ENCODE measurements at regions not wholly inside any gene's neighbourhood (a gene's known extent, or its start where the extent isn't known, plus 50 kb on each side); places are given as distances from the start of the nearest gene placed in this dataset.

GRCh38 chr11:107276077-107276476, 181.5 kb downstream of the CWF19L2 start:
- POLR2A ChIA-PET: no interaction called here
- no peak overlapping the region for H3K27ac Mint-ChIP-seq
- peaks cover 4 to 36% (median 19%) of the 10 kb centered on the region in 11 donors for H3K9me3 Mint-ChIP-seq
- intact Hi-C loops (cut with micrococcal nuclease): no loop called here
- H3K4me3 Mint-ChIP-seq: no peak overlapping the region
- CTCF ChIA-PET: no interaction called here
- H3K27me3 Mint-ChIP-seq: no peaks in the 10 kb centered on the region
- ATAC-seq: no peak
- Histone ChIP-seq H3K36me3 (ENCODE audit: control insufficient read depth in 2 of 3, insufficient read depth in 3 of 3, low read length in 3 of 3) (no peaks in the 10 kb centered on the region), H3K4me1 (ENCODE audit: control insufficient read depth in 2 of 2, insufficient read depth in 2 of 2, low read length in 2 of 2) (no peaks in the 10 kb centered on the region), H3K27ac (ENCODE audit: low read depth, low read length) (no peak overlapping the region), H3K4me3 (ENCODE audit: low read length) (no peak overlapping the region), H3K9me3 (ENCODE audit: control insufficient read depth in 2 of 3, low read length in 3 of 3) (peaks cover 0 to 6% (median 0%) of the 10 kb centered on the region in 3 experiments), H3K27me3 (ENCODE audit: control insufficient read depth in 2 of 2, insufficient read depth in 2 of 2, low read length in 2 of 2) (no peaks in the 10 kb centered on the region)
- no peaks in the 10 kb centered on the region for H3K4me1 Mint-ChIP-seq
- peaks cover 0 to 10% (median 0%) of the 10 kb centered on the region in 5 donors for H3K36me3 Mint-ChIP-seq
- no peak for DNase-seq

GRCh38 chr11:107275632-107276031, 182.0 kb downstream of the CWF19L2 start:
- Mint-ChIP-seq H3K9me3 (peaks cover 4 to 36% (median 19%) of the 10 kb centered on the region in 11 donors), H3K27ac (no peak overlapping the region), H3K4me3 (no peak overlapping the region), H3K4me1 (no peaks in the 10 kb centered on the region), H3K27me3 (no peaks in the 10 kb centered on the region), H3K36me3 (peaks cover 0 to 10% (median 0%) of the 10 kb centered on the region in 5 donors)
- H3K27ac ChIP-seq (ENCODE audit: low read depth, low read length): no peak overlapping the region
- no peak overlapping the region for H3K4me3 ChIP-seq (ENCODE audit: low read length)
- H3K27me3 ChIP-seq (ENCODE audit: control insufficient read depth in 2 of 2, insufficient read depth in 2 of 2, low read length in 2 of 2): no peaks in the 10 kb centered on the region
- peaks cover 0 to 6% (median 0%) of the 10 kb centered on the region in 3 experiments for H3K9me3 ChIP-seq (ENCODE audit: control insufficient read depth in 2 of 3, low read length in 3 of 3)
- H3K36me3 ChIP-seq (ENCODE audit: control insufficient read depth in 2 of 3, insufficient read depth in 3 of 3, low read length in 3 of 3): no peaks in the 10 kb centered on the region
- CTCF ChIA-PET: no interaction called here
- DNase-seq (no peak), ATAC-seq (no peak)
- POLR2A ChIA-PET: no interaction called here
- intact Hi-C loops (cut with micrococcal nuclease): no loop called here
- no peaks in the 10 kb centered on the region for H3K4me1 ChIP-seq (ENCODE audit: control insufficient read depth in 2 of 2, insufficient read depth in 2 of 2, low read length in 2 of 2)

DNA sequence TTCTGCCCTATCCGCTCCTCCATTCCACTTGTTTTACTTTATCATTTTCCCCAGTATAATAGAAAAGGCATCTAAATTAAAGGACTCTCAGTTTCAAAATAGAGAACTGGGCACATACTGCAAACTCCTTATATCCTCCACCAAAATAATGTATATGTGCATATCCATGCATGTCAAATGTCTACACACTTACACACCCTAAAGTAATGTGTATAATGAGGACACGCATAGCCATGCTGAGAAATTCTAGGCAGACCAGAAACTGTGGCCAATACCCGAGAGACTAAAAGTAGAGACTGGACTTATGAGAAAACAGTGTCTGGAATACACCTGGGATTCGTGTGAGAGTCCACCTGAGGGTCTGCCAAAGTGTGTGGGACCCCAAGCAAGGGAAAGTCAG, 183.5 kb downstream of the CWF19L2 start:
- Histone ChIP-seq H3K27ac (ENCODE audit: low read depth, low read length) (no peak overlapping the region), H3K4me1 (ENCODE audit: control insufficient read depth in 2 of 2, insufficient read depth in 2 of 2, low read length in 2 of 2) (no peaks in the 10 kb centered on the region), H3K36me3 (ENCODE audit: control insufficient read depth in 2 of 3, insufficient read depth in 3 of 3, low read length in 3 of 3) (no peaks in the 10 kb centered on the region), H3K9me3 (ENCODE audit: control insufficient read depth in 2 of 3, low read length in 3 of 3) (no peaks in the 10 kb centered on the region), H3K27me3 (ENCODE audit: control insufficient read depth in 2 of 2, insufficient read depth in 2 of 2, low read length in 2 of 2) (no peaks in the 10 kb centered on the region), H3K4me3 (ENCODE audit: low read length) (no peak overlapping the region)
- intact Hi-C loops (cut with micrococcal nuclease): no loop called here
- H3K4me1 Mint-ChIP-seq: no peaks in the 10 kb centered on the region
- CTCF ChIA-PET: no interaction called here
- POLR2A ChIA-PET: no interaction called here
- H3K9me3 Mint-ChIP-seq: peaks cover 4 to 23% (median 13%) of the 10 kb centered on the region in 11 donors
- ATAC-seq (no peak), DNase-seq (no peak)
- peaks cover 0 to 10% (median 0%) of the 10 kb centered on the region in 5 donors for H3K36me3 Mint-ChIP-seq
- no peak overlapping the region for H3K27ac Mint-ChIP-seq
- H3K4me3 Mint-ChIP-seq: no peak overlapping the region
- no peaks in the 10 kb centered on the region for H3K27me3 Mint-ChIP-seq

DNA sequence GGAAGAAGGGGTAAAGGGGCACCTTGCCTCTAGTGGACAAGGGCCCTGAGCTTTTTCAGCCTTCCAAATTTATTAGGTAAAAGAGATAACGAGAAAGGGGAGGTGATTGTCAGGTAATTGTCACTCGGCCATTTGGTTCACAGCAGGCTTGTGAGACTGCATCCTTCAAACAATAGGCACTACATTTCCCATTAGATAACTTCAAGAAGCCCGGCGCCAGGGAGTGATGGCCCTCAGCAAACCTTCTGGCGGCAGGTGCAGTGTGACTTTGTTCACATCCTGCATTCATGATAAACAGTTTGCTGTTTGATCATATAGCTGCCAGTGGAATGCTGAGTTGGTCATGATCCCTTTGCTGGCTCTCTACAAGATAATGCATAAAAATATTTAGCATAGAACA, 185.1 kb downstream of the CWF19L2 start:
- ATAC-seq (no peak), DNase-seq (no peak)
- no peaks in the 10 kb centered on the region for H3K4me1 Mint-ChIP-seq
- Histone ChIP-seq H3K9me3 (ENCODE audit: control insufficient read depth in 2 of 3, low read length in 3 of 3) (no peaks in the 10 kb centered on the region), H3K4me1 (ENCODE audit: control insufficient read depth in 2 of 2, insufficient read depth in 2 of 2, low read length in 2 of 2) (no peaks in the 10 kb centered on the region), H3K27ac (ENCODE audit: low read depth, low read length) (no peak overlapping the region), H3K4me3 (ENCODE audit: low read length) (no peak overlapping the region), H3K36me3 (ENCODE audit: control insufficient read depth in 2 of 3, insufficient read depth in 3 of 3, low read length in 3 of 3) (no peaks in the 10 kb centered on the region), H3K27me3 (ENCODE audit: control insufficient read depth in 2 of 2, insufficient read depth in 2 of 2, low read length in 2 of 2) (no peaks in the 10 kb centered on the region)
- ChIA-PET POLR2A (no interaction called here), CTCF (no interaction called here)
- peaks cover 0 to 6% (median 0%) of the 10 kb centered on the region in 5 donors for H3K36me3 Mint-ChIP-seq
- H3K9me3 Mint-ChIP-seq: peaks cover 0 to 7% (median 2%) of the 10 kb centered on the region in 11 donors
- no peak overlapping the region for H3K4me3 Mint-ChIP-seq
- no peaks in the 10 kb centered on the region for H3K27me3 Mint-ChIP-seq
- intact Hi-C loops (cut with micrococcal nuclease): no loop called here
- peak overlapping the region in 1 of 9 donors; percentile 8 for H3K27ac Mint-ChIP-seq

DNA sequence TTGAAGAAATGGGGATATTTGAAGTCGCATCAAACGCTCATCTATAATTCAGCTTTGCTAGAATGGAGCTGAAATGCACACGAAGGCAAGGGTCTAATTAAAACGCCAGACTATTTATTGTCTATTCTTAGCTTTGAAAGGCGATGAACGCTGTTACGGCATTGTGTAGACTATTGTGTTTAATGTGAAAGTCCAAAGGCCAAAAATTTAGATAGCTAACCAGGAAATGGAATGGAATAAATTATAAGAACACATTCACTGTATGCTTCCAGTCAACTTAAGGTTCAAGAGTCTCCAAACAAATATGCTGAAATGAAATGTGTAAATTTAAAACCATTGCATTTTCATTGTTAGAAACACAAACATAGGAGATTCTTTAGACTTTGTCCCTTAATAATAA, 186.2 kb downstream of the CWF19L2 start:
- CTCF ChIA-PET: no interaction called here
- ATAC-seq: no peak
- intact Hi-C loops (cut with micrococcal nuclease): no loop called here

GRCh38 chr11:107268977-107269376, 188.6 kb downstream of the CWF19L2 start:
- no peaks in the 10 kb centered on the region for H3K4me1 Mint-ChIP-seq
- no peaks in the 10 kb centered on the region for H3K36me3 ChIP-seq (ENCODE audit: control insufficient read depth in 2 of 3, insufficient read depth in 3 of 3, low read length in 3 of 3)
- ChIA-PET CTCF (no interaction called here), POLR2A (no interaction called here)
- peaks cover 0 to 6% (median 0%) of the 10 kb centered on the region in 5 donors for H3K36me3 Mint-ChIP-seq
- no peaks in the 10 kb centered on the region for H3K27me3 Mint-ChIP-seq
- no peaks in the 10 kb centered on the region for H3K4me1 ChIP-seq (ENCODE audit: control insufficient read depth in 2 of 2, insufficient read depth in 2 of 2, low read length in 2 of 2)
- H3K4me3 Mint-ChIP-seq: no peak overlapping the region
- intact Hi-C loops (cut with micrococcal nuclease): no loop called here
- no peaks in the 10 kb centered on the region for H3K27me3 ChIP-seq (ENCODE audit: control insufficient read depth in 2 of 2, insufficient read depth in 2 of 2, low read length in 2 of 2)
- H3K9me3 ChIP-seq (ENCODE audit: control insufficient read depth in 2 of 3, low read length in 3 of 3): no peaks in the 10 kb centered on the region
- H3K27ac Mint-ChIP-seq: no peak overlapping the region
- no peak overlapping the region for H3K4me3 ChIP-seq (ENCODE audit: low read length)
- DNase-seq: no peak
- no peak overlapping the region for H3K27ac ChIP-seq (ENCODE audit: low read depth, low read length)
- no peak for ATAC-seq
- H3K9me3 Mint-ChIP-seq: peaks cover 0 to 5% (median 0%) of the 10 kb centered on the region in 11 donors

More for the DNA sequence above, 186.2 kb downstream of the CWF19L2 start:
- H3K36me3 Mint-ChIP-seq: peaks cover 0 to 6% (median 0%) of the 10 kb centered on the region in 5 donors
- no peaks in the 10 kb centered on the region for H3K4me1 Mint-ChIP-seq
- H3K27me3 Mint-ChIP-seq: no peaks in the 10 kb centered on the region
- POLR2A ChIA-PET: interaction anchor here (0.6 kb wide), 1 partner anchor 14 kb away, joined by 3 read pairs; no protein-coding TSS in a partner anchor
- no peak overlapping the region for H3K27ac ChIP-seq (ENCODE audit: low read depth, low read length)
- no peaks in the 10 kb centered on the region for H3K9me3 ChIP-seq (ENCODE audit: control insufficient read depth in 2 of 3, low read length in 3 of 3)
- H3K27me3 ChIP-seq (ENCODE audit: control insufficient read depth in 2 of 2, insufficient read depth in 2 of 2, low read length in 2 of 2): no peaks in the 10 kb centered on the region
- no peak for DNase-seq
- no peak overlapping the region for H3K4me3 Mint-ChIP-seq
- no peak overlapping the region for H3K27ac Mint-ChIP-seq
- no peak overlapping the region for H3K4me3 ChIP-seq (ENCODE audit: low read length)
- no peaks in the 10 kb centered on the region for H3K36me3 ChIP-seq (ENCODE audit: control insufficient read depth in 2 of 3, insufficient read depth in 3 of 3, low read length in 3 of 3)
- peaks cover 0 to 5% (median 0%) of the 10 kb centered on the region in 11 donors for H3K9me3 Mint-ChIP-seq
- H3K4me1 ChIP-seq (ENCODE audit: control insufficient read depth in 2 of 2, insufficient read depth in 2 of 2, low read length in 2 of 2): no peaks in the 10 kb centered on the region

DNA sequence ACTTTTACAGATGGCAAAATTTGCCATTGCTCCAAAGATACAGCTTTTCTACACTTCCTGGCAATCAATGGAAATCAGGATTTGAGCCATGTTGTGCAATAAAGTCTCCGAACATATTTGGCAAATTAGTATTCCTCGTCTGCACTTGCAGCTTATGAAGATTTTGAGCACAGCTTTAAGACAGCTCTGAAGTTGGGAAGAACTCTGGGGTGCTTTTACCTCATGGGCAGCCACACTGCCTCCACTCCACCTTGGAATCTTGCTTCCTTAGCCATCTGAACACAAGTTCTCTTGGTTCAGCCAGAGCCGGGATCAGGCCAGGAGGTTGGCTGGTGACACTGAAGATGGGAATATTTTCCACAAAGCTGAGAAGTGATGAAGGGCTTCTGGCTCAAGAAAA, 191.2 kb downstream of the CWF19L2 start:
- Mint-ChIP-seq H3K9me3 (no peaks in the 10 kb centered on the region), H3K4me1 (no peaks in the 10 kb centered on the region), H3K4me3 (no peak overlapping the region), H3K27ac (no peak overlapping the region), H3K36me3 (no peaks in the 10 kb centered on the region), H3K27me3 (no peaks in the 10 kb centered on the region)
- DNase-seq: no peak
- intact Hi-C loops (cut with micrococcal nuclease): no loop called here
- Histone ChIP-seq H3K4me3 (ENCODE audit: low read length) (no peak overlapping the region), H3K4me1 (ENCODE audit: control insufficient read depth in 2 of 2, insufficient read depth in 2 of 2, low read length in 2 of 2) (no peaks in the 10 kb centered on the region), H3K9me3 (ENCODE audit: control insufficient read depth in 2 of 3, low read length in 3 of 3) (no peaks in the 10 kb centered on the region), H3K36me3 (ENCODE audit: control insufficient read depth in 2 of 3, insufficient read depth in 3 of 3, low read length in 3 of 3) (no peaks in the 10 kb centered on the region), H3K27me3 (ENCODE audit: control insufficient read depth in 2 of 2, insufficient read depth in 2 of 2, low read length in 2 of 2) (no peaks in the 10 kb centered on the region), H3K27ac (ENCODE audit: low read depth, low read length) (no peak overlapping the region)
- POLR2A ChIA-PET: no interaction called here
- no peak for ATAC-seq
- CTCF ChIA-PET: no interaction called here

Measured in naive thymus-derived CD4-positive, alpha-beta T cell (primary cell).